COLO829 (cell line): ENCODE measurements at regions not wholly inside any gene's neighbourhood (a gene's known extent, or its start where the extent isn't known, plus 50 kb on each side); places are given as distances from the start of the nearest gene placed in this dataset.
"Not testable (repeated sequence)": the region's sequence is repeated elsewhere in the genome, so short reads cannot be mapped to it uniquely, and the experiment has no call there.

Experiments used
- DNase-seq: peaks from one replicate; pipeline ENCODE4 v3.0.0; 2012; ENCODE audit warnings: low spot score

- DNase-seq: no peak
Measured at GRCh38 chr9:134561427-134562145, 80.0 kb upstream of the COL5A1 start.

- DNase-seq: no peak
Measured at GRCh38 chr9:134562146-134562849, 79.3 kb upstream of the COL5A1 start.

GRCh38 chr9:134563397-134563796, 78.2 kb upstream of the COL5A1 start:
- no peak for DNase-seq

- no peak for DNase-seq
Measured at GRCh38 chr9:134564431-134565170, 77.0 kb upstream of the COL5A1 start.

- no peak for DNase-seq
Measured at GRCh38 chr9:134565316-134565915, 76.2 kb upstream of the COL5A1 start.

- DNase-seq: no peak
Measured at GRCh38 chr9:134566196-134566847, 75.3 kb upstream of the COL5A1 start.

GRCh38 chr9:134566936-134567335, 74.7 kb upstream of the COL5A1 start:
- no peak for DNase-seq

GRCh38 chr9:134568116-134568515, 73.5 kb upstream of the COL5A1 start:
- no peak for DNase-seq

GRCh38 chr9:134568811-134569210, 72.8 kb upstream of the COL5A1 start:
- no peak for DNase-seq

- DNase-seq: no peak
Measured at GRCh38 chr9:134569626-134570025, 72.0 kb upstream of the COL5A1 start.

- DNase-seq: no peak
Measured at GRCh38 chr9:134570151-134570621, 71.4 kb upstream of the COL5A1 start.

- no peak for DNase-seq
Measured at GRCh38 chr9:134570711-134571325, 70.8 kb upstream of the COL5A1 start.

GRCh38 chr9:134571326-134571931, 70.2 kb upstream of the COL5A1 start:
- DNase-seq: no peak

- DNase-seq: no peak
Measured at GRCh38 chr9:134571946-134572917, 69.4 kb upstream of the COL5A1 start.

GRCh38 chr9:134574686-134575085, 66.9 kb upstream of the COL5A1 start:
- DNase-seq: not testable (repeated sequence)

- DNase-seq: no peak
Measured at GRCh38 chr9:134575103-134575900, 66.3 kb upstream of the COL5A1 start.

GRCh38 chr9:134575901-134576176, 65.8 kb upstream of the COL5A1 start:
- DNase-seq: no peak

GRCh38 chr9:134585021-134585561, 56.5 kb upstream of the COL5A1 start:
- DNase-seq: no peak
